Glomerular visceral epithelial cell (primary cell): ENCODE measurements at regions not wholly inside any gene's neighbourhood (a gene's known extent, or its start where the extent isn't known, plus 50 kb on each side); places are given as distances from the start of the nearest gene placed in this dataset.
"Not testable (repeated sequence)": the region's sequence is repeated elsewhere in the genome, so short reads cannot be mapped to it uniquely, and the experiment has no call there.

ENCODE experiments used
- DNase-seq: peaks from one replicate; pipeline ENCODE4 v3.0.0-alpha.2; 2016; ENCODE audit errors: extremely low spot score

DNA sequence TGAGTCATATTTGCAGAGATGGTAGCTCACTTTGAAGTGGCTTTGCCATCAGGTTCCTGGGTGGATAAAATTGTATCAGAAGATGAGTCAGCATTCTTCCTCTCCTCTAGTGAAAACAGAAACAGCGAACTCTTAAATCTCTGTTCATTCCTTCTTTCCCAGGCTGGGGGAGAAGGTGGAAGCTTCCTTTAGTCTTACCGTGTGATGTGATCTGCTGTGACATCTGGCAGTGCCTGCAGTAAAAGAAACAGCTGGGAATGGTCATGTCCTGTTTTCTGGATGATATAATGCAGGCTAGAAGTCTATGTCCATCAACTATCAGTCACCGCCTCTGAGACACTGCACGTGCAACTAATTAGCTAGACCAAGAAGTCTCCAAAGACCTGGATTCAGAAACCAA lies 171.6 kb downstream of the VAPA start:
- no peak for DNase-seq

GRCh38 chr18:10085876-10086275 lies 172.1 kb downstream of the VAPA start:
- DNase-seq = no peak

- DNase-seq = no peak
Measured at GRCh38 chr18:10086458-10087210, 172.8 kb downstream of the VAPA start.

DNA sequence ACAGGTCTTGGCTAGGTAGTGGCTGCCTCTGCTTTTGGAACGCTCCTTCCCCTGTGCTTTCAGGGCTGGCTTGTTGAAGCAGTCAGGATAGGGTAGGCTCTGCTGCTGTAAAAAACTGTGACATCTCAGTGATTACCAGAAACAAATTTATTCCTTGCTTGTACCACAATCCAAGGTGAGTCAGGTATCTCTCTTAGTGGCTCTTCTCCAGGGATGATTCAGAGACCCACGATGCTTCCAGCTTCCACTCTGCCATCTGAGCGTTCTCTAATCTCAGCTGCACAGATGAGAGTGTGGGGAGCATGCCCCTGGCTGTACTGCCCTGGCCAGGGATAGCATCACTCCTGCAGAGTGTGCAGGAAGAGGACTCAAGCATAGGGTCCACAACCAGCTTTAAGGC lies 174.9 kb downstream of the VAPA start:
- no peak for DNase-seq

DNA sequence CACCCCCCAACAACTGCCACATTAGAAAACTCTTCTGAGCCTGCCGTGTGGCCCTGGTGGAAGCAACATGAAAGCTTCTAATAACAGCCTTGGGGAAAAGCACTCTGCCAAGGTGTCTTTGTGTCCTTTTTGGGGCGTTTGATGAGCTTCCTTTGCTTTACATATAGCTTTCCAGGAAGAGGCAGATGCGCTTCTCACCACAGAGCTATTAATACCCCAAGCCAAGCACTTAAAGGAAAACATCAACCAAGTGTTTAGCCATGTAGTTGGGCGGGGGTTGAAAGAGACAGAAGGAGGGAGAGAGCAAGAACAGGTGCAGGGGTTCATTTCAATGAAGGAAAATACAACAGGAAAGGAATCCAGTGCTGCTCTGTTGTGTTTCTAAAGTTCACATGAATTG lies 176.1 kb downstream of the VAPA start:
- no peak for DNase-seq

DNA sequence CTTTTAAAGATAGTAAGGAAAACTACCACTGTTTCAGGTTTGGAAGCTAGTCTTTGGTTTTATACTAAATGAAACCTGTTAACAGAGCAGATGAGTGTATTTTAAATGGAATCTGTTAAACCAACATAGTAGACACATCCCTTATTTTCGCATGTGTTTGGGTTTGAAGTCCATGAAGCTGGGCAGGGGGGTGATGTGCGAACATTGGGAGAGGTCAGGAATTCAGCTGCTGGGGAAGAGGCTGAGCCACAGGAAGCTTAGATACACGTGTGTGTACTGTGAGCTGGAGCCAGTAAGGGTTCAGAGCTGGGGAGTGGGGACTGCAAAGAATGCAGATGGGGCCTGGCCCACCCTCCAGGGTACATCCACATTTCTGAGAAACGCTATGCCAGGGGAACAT lies 176.9 kb downstream of the VAPA start:
- no peak for DNase-seq

DNA sequence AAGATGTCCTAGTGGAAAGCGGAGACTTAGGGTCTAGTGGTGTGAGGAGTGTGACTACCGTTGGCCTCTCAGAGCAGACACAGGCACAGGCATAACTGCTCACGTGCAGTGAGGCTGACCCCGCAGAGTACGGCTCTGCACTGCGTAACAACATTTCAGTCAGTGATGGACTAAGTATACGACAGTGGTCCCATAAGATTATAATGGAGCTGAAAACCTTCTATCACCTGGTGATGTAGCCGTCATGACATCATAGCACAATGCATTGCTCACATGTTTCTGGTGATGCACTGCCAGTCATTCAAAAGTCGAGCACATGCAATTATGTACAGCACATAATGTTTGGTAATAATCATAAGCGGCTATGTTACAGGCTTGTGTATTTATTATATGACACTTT lies 179.6 kb downstream of the VAPA start:
- no peak for DNase-seq

DNA sequence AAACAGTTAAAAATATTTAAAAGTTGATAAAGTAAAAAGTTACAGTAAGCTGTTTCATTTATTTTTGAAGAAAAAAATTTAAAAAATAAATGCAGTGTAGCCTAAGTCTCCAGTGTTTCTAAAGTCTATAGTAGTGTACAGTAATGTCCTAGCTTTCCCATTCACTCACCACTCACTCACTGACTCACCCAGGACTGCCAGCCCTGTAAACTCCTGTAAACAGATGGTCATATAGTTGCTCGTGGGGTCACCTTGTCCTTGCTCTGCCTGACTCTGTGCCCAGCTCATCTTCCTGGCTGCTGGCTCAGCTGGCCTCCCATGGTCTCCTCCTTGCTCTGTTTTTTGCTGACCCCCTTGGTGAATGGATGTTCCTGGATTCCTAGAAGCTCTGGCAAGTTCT lies 180.3 kb downstream of the VAPA start:
- DNase-seq = no peak

- no peak for DNase-seq
Measured at GRCh38 chr18:10094655-10095054, 180.8 kb downstream of the VAPA start.

GRCh38 chr18:10095356-10095755 lies 181.5 kb downstream of the VAPA start:
- no peak for DNase-seq

GRCh38 chr18:10099539-10100140 lies 185.8 kb downstream of the VAPA start:
- DNase-seq = no peak

GRCh38 chr18:10100196-10100595 lies 186.4 kb downstream of the VAPA start:
- no peak for DNase-seq

GRCh38 chr18:10100941-10101701 lies 187.3 kb downstream of the VAPA start:
- no peak for DNase-seq

GRCh38 chr18:10101729-10102128 lies 187.9 kb downstream of the VAPA start:
- no peak for DNase-seq

DNA sequence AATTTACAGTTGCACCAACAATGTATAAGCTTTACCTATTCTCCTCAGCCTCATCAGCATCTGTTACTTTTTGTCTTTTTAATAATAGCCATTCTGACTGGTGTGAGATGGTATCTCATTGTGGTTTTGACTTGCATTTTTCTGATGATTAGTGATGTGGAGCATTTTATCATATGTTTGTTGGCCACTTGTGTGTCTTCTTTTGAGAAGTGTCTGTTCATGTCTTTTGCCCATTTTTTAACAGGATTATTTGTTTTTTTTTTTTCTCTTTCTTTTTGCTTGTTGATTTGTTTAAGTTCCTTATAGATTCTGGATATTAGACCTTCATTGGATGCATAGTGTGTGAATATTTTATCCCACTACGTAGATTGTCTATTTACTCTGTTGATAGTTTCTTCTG lies 191.3 kb downstream of the VAPA start:
- not testable (repeated sequence) for DNase-seq

- no peak for DNase-seq
Measured at GRCh38 chr18:10111191-10111590, 197.4 kb downstream of the VAPA start.

GRCh38 chr18:10111944-10112343 lies 198.1 kb downstream of the VAPA start:
- DNase-seq = no peak

DNA sequence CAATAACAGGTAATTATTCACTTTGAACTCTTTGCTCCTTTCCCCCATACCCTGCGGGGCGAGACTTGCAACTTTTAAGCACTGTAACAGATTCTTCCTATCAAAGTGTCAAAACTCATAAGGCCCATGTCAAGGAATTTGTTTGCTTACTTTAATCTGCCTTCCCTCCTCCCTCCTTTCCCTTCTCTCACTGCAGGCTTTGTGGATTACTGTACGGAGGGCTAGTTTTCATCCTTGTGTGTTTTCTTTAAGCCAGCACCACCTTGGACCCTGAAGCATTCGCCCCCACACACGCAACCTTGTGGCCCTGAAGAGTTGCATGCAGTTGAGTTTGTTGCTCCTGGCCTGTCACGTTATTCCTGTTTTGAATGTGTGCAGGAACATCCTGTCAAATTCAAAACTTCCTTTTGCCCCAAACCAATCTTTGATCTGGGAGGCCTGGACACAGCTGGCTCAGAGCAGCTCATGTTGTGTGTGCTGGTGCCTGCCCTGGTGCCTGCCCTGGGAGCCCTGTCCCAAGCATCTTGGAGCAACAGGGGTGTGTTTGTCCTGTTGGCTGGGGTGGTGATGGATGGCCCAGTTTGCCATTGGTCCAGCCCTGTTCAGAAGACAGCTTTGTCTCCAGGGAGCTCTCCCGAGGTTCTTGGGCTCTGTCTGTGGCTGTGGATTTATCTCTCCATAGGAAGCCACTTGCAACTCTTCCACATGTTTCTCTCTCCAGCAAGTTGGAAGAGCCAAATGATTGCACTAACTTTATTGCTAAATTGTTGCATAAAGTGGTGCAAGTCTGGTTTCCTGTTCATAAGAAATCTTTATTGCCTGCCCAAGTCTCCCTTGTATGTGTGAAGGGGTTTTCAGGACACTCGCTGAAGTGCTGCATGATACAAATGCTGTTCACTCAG lies 199.6 kb downstream of the VAPA start:
- no peak for DNase-seq

DNA sequence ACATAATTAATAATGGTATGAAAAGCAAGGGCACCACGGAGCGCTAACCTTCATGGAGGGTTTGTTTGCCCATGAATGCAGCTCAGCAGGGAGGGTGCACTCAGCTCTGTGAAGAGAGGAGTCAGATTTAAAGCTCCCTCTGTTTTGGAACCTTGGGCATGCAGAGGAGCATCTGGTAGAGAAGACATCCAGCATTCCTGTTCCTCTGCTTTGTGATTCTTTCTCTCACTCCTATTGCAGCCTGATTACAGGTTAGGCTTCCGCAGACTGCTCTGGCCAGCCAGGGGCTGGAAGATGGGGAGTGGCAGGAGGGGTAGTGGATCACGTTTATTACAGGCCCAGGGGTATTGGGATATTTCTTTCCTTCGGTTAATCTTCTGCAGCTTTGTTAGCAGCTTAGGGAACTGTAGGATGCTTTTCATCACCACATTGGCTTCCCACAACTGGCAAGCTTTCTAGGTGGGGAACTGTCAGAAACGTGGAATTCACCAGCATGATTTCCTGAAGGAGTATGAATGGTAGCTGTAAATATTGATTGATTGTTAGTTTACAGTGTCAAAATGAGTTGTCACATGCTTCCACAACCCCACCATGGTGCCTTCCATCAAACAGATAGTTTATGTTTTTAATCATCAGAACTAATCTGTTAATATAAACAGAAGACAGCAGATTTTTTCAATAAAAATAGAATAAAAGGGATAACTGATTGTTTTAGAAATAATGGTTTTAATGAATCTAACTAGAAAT lies 201.1 kb downstream of the VAPA start:
- no peak for DNase-seq

DNA sequence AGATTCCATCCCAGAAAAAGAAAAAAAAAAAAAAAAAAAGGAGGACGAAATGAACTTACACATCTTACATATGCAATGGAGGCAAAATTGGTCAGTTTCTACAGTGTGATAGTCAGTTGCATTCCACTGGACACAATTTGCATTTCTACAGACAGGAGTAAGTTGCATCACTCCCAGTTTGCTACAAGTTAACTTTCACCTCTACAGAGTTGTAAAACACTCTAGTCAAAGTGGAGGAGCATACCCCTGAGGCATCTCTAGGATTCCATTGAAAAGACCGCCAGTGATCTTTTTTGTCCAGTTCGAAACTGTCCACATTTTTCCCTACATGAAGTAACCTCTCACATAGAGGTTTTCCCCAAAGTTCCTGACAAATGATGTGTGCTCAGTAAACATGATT lies 202.8 kb downstream of the VAPA start:
- DNase-seq = no peak

- no peak for DNase-seq
Measured at GRCh38 chr18:10119528-10119927, 205.7 kb downstream of the VAPA start.
